Lower lobe of right lung (tissue), 2 donors: ENCODE measurements at regions not wholly inside any gene's neighbourhood (a gene's known extent, or its start where the extent isn't known, plus 50 kb on each side); places are given as distances from the start of the nearest gene placed in this dataset.

ENCODE experiments used
- ATAC-seq, 2 donors: fragments of 200-7000 bp; cut with Tn5 transposase; one replicate each; pipeline ENCODE4 v1.9.1; 2020 to 2022; ENCODE audit warnings: mild to moderate bottlenecking in 2 of 2, moderate library complexity in 2 of 2
- DNase-seq: peaks from one replicate; pipeline ENCODE4 v3.0.0-alpha.2; 2020
- H3K27ac ChIP-seq: fragments of 200-600 bp; one replicate; pipeline ENCODE4 v1.8.0; 2022
- H3K27me3 ChIP-seq: fragments of 200-600 bp; one replicate; pipeline ENCODE4 v1.8.0; 2022; ENCODE audit warnings: low read depth
- H3K36me3 ChIP-seq: fragments of 200-600 bp; one replicate; pipeline ENCODE4 v1.8.0; 2022; ENCODE audit warnings: mild to moderate bottlenecking
- H3K4me1 ChIP-seq: fragments of 200-600 bp; one replicate; pipeline ENCODE4 v1.8.0; 2022
- H3K4me3 ChIP-seq: fragments of 200-600 bp; one replicate; pipeline ENCODE4 v1.8.0; 2022; ENCODE audit warnings: mild to moderate bottlenecking
- H3K9me3 ChIP-seq: fragments of 200-600 bp; one replicate; pipeline ENCODE4 v1.8.0; 2022
- intact Hi-C: fragments of 100-400 bp; cut with DNase I; formaldehyde crosslinking; loops from one replicate; pipeline ENCODE4 v1.11.0; 2022
- TF ChIP-seq, protein P1 (sequence below): fragments of 200-600 bp; IDR thresholded peaks from one replicate; pipeline ENCODE4 v1.8.0; 2022; ENCODE audit warnings: antibody characterized with exemption, mild to moderate bottlenecking
- donor health status: DM: no; HTN: yes; CAD: no; lungs with severe emphysema.

DNA sequence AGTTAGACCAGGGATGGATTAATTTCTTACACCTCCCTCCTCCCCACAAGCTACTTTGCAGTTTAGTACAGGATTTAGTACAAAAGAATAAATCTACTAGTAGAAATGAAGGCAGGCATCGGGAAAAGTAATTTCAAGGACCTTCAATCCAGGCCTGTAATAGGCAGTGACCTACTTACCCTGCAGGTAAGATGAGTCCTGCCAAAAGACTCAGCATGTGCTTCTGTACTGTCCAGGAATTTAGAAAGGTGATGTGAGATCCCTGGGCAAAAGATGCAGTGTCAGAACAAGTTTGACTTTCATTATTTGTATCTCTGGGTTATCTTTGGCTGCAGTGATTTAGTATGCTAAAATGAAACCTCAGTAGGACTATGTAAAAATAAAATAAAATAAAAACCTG lies 403.0 kb downstream of the NOVA1 start:
- Histone ChIP-seq H3K9me3 (no peaks in the 10 kb centered on the region), H3K36me3 (no peaks in the 10 kb centered on the region), H3K4me1 (no peaks in the 10 kb centered on the region), H3K4me3 (no peak overlapping the region), H3K27me3 (no peaks in the 10 kb centered on the region), H3K27ac (no peak overlapping the region)
- intact Hi-C loops: no loop called here
- TF ChIP-seq, protein P1, sequence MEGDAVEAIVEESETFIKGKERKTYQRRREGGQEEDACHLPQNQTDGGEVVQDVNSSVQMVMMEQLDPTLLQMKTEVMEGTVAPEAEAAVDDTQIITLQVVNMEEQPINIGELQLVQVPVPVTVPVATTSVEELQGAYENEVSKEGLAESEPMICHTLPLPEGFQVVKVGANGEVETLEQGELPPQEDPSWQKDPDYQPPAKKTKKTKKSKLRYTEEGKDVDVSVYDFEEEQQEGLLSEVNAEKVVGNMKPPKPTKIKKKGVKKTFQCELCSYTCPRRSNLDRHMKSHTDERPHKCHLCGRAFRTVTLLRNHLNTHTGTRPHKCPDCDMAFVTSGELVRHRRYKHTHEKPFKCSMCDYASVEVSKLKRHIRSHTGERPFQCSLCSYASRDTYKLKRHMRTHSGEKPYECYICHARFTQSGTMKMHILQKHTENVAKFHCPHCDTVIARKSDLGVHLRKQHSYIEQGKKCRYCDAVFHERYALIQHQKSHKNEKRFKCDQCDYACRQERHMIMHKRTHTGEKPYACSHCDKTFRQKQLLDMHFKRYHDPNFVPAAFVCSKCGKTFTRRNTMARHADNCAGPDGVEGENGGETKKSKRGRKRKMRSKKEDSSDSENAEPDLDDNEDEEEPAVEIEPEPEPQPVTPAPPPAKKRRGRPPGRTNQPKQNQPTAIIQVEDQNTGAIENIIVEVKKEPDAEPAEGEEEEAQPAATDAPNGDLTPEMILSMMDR: no peak
- DNase-seq: no peak
- no peak for ATAC-seq

DNA sequence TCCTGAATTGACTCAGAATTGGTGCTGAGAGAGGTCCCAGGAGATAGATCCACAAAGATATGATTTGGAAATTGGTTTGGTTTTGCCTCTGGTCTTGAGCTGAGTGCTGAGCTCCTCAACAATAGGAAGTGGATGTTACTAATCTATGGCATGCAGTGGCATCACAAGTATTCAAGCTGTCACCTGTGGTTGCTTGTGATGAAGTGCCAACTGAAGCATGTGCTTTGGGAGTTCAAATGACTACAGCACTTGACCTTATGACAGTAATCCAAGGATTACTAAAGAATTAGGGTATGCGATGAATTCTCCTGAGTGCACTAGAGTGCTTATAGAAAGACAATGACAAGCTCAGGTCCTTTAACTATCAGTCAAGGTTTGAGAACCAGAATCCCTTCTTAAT lies 406.2 kb downstream of the NOVA1 start:
- TF ChIP-seq, protein P1: no peak
- no peak for ATAC-seq
- no peaks in the 10 kb centered on the region for H3K9me3 ChIP-seq
- no peaks in the 10 kb centered on the region for H3K36me3 ChIP-seq
- no peaks in the 10 kb centered on the region for H3K4me1 ChIP-seq
- H3K4me3 ChIP-seq: no peak overlapping the region
- no peak overlapping the region for H3K27ac ChIP-seq
- no peaks in the 10 kb centered on the region for H3K27me3 ChIP-seq
- intact Hi-C loops: no loop called here
- no peak for DNase-seq

DNA sequence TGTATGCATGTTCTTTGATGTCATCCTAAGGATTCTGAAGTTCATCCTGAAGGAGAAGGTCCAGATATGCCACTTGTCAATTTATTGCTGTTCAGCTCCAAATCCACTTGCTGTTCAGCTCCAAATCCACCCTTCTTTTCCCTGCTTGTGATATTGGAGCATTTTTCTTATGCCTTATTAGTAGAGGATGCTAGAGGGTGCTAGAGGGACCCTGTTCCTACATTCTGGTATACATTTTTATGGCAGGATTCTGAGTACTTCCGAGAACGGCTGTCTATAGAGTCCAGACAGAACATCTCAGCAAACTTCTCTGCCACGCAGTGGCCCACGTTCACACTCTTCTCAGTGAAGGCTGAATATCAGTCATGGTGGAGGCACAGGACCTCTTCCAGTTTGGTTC lies 406.7 kb downstream of the NOVA1 start:
- Histone ChIP-seq H3K27me3 (no peaks in the 10 kb centered on the region), H3K27ac (no peak overlapping the region), H3K4me3 (no peak overlapping the region), H3K4me1 (no peaks in the 10 kb centered on the region), H3K9me3 (no peaks in the 10 kb centered on the region), H3K36me3 (no peaks in the 10 kb centered on the region)
- ATAC-seq: no peak
- DNase-seq: no peak
- intact Hi-C loops: no loop called here
- TF ChIP-seq, protein P1: no peak

DNA sequence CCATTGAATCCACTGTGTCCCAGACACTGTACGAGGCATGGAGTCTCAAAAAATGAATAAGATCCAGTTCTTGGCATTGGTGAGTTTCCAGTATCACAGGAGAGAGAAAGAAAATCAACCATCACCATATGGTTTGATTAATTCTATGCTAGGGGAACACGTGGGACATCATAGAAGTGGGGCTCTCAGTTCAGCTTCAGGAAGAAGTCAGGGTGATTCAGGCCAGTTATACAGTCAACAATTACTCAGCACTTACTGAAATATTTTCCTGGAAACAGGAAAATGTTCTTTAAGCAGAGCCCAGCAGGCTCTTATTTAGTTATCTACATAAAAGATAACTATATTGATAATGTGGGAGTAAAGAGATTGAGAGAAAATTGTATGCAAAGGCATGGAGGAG lies 407.2 kb downstream of the NOVA1 start:
- Histone ChIP-seq H3K27ac (no peak overlapping the region), H3K36me3 (no peaks in the 10 kb centered on the region), H3K27me3 (no peaks in the 10 kb centered on the region), H3K4me3 (no peak overlapping the region), H3K4me1 (no peaks in the 10 kb centered on the region), H3K9me3 (no peaks in the 10 kb centered on the region)
- TF ChIP-seq, protein P1: no peak
- intact Hi-C loops: no loop called here
- DNase-seq (no peak), ATAC-seq (no peak)

DNA sequence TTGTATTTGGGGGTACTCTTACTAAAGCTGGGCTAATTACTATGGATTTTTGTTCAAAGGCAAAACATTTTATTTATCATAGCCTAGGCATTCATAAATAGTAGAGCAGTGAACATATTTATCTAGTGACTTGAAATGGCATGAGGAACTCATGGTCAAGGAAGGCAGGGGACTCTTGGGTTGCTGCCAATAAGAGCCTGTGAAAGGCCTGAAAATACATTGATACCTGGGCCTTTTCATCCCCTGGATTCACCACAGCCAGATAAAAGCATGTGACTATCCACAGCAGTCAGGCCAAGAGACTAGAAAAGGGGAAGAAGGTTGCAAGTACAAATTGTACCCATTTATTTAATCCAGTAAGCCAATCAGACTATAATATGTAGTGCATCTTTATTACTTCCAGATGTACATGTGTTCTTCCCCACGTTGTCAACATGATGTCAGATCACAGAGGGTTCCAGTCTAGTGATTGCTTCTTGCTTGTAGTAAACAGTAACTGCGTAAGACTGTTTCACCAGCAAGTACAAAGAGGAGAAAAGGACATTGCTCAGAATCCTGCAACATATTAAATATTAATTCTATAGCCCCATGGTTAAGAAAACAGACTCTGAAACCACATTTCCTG lies 409.7 kb downstream of the NOVA1 start:
- intact Hi-C loops: no loop called here
- Histone ChIP-seq H3K27me3 (no peaks in the 10 kb centered on the region), H3K4me1 (no peaks in the 10 kb centered on the region), H3K36me3 (no peaks in the 10 kb centered on the region), H3K27ac (no peak overlapping the region), H3K9me3 (no peaks in the 10 kb centered on the region), H3K4me3 (no peak overlapping the region)
- TF ChIP-seq, protein P1: no peak
- DNase-seq (no peak), ATAC-seq (no peak)

DNA sequence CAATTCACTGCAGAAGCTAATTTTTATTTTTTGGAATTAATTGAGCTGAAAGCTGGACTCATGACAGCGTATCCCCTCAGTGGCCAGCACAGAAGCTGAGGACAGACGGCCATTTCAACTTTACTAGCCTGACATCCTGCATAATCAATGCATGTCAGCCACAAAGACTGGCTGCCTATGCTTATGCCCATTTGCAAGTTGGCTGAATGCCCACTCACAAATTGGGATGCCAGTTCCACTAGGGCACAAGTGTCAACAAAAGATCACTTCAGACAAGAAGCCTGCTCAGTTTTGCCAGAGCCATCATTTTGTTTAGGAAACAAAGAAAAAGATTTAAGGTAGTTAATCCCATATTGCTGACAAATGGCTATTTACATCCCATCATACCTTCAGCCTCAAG lies 417.6 kb downstream of the NOVA1 start:
- intact Hi-C loops: no loop called here
- no peaks in the 10 kb centered on the region for H3K9me3 ChIP-seq
- TF ChIP-seq, protein P1: no peak
- ATAC-seq: no peak
- no peaks in the 10 kb centered on the region for H3K27me3 ChIP-seq
- H3K4me3 ChIP-seq: no peak overlapping the region
- no peaks in the 10 kb centered on the region for H3K4me1 ChIP-seq
- H3K27ac ChIP-seq: no peak overlapping the region
- DNase-seq: no peak
- H3K36me3 ChIP-seq: no peaks in the 10 kb centered on the region
